Osteoblast (primary cell): ENCODE measurements at regions not wholly inside any gene's neighbourhood (a gene's known extent, or its start where the extent isn't known, plus 50 kb on each side); places are given as distances from the start of the nearest gene placed in this dataset.
"Not testable (repeated sequence)": the region's sequence is repeated elsewhere in the genome, so short reads cannot be mapped to it uniquely, and the experiment has no call there.

Experiments
- DNase-seq: peaks from one replicate; pipeline ENCODE4 v3.0.0; 2011; ENCODE audit warnings: low spot score, mixed read lengths; ENCODE audit not compliant: insufficient read length; ENCODE audit errors: missing footprints
- H2AFZ ChIP-seq: 2 replicates; pipeline ENCODE4 v1.6.0; 2011; ENCODE audit warnings: mild to moderate bottlenecking, low read length
- H3K27ac ChIP-seq: 2 replicates; pipeline ENCODE4 v1.5.1; 2011; ENCODE audit warnings: mild to moderate bottlenecking, low read depth, low read length, moderate library complexity
- H3K27me3 ChIP-seq: 2 replicates; pipeline ENCODE4 v1.6.0; 2012; ENCODE audit warnings: mild to moderate bottlenecking, control low read depth, inconsistent platforms, low read length, moderate library complexity; ENCODE audit not compliant: insufficient read depth
- H3K36me3 ChIP-seq: 2 replicates; pipeline ENCODE4 v1.5.1; 2011; ENCODE audit warnings: mild to moderate bottlenecking, low read length, control low read depth, moderate library complexity; ENCODE audit not compliant: insufficient read depth
- H3K4me1 ChIP-seq: 2 replicates; pipeline ENCODE4 v1.5.1; 2011; ENCODE audit warnings: mild to moderate bottlenecking, low read length, control low read depth, moderate library complexity; ENCODE audit not compliant: insufficient read depth
- H3K4me2 ChIP-seq: 2 replicates; pipeline ENCODE4 v1.6.0; 2011; ENCODE audit warnings: mild to moderate bottlenecking, low read length; ENCODE audit not compliant: insufficient read depth
- H3K4me3 ChIP-seq: fragments of 200-600 bp; sonication (generic); 3 replicates; pipeline ENCODE4 v1.5.1; 2012; ENCODE audit warnings: mild to moderate bottlenecking, low read length, inconsistent platforms; ENCODE audit not compliant: insufficient read depth
- H3K79me2 ChIP-seq: 2 replicates; pipeline ENCODE4 v1.6.0; 2012; ENCODE audit warnings: mild to moderate bottlenecking, low read length, control low read depth, inconsistent platforms; ENCODE audit not compliant: insufficient read depth
- H3K9me3 ChIP-seq: 2 replicates; pipeline ENCODE4 v1.5.1; 2011; ENCODE audit warnings: low read depth, low read length, control low read depth
- H4K20me1 ChIP-seq: 2 replicates; pipeline ENCODE4 v1.6.0; 2012; ENCODE audit warnings: mild to moderate bottlenecking, low read length, control low read depth; ENCODE audit not compliant: insufficient read depth
- CTCF ChIP-seq: IDR thresholded peaks from 2 replicates; pipeline ENCODE4 v1.5.1; 2011; ENCODE audit warnings: mild to moderate bottlenecking, low read depth, low read length, moderate library complexity; ENCODE audit errors: extremely low read depth

- TF ChIP-seq CTCF: no peak
- Histone ChIP-seq H4K20me1 (no peaks in the 10 kb centered on the region), H3K9me3 (no peaks in the 10 kb centered on the region), H3K4me3 (no peak overlapping the region), H3K4me2 (no peak overlapping the region), H3K79me2 (no peaks in the 10 kb centered on the region), H3K4me1 (no peaks in the 10 kb centered on the region), H2AFZ (no peak overlapping the region), H3K36me3 (no peaks in the 10 kb centered on the region), H3K27me3 (no peaks in the 10 kb centered on the region), H3K27ac (no peak overlapping the region)
- no peak for DNase-seq
Observed at GRCh38 chr2:180599804-180600203, 380.6 kb upstream of the UBE2E3 start.

- H3K4me2 ChIP-seq: no peak overlapping the region
- no peak for DNase-seq
- no peaks in the 10 kb centered on the region for H3K36me3 ChIP-seq
- H3K79me2 ChIP-seq: no peaks in the 10 kb centered on the region
- H4K20me1 ChIP-seq: no peaks in the 10 kb centered on the region
- no peak for TF ChIP-seq CTCF
- no peak overlapping the region for H3K27ac ChIP-seq
- no peak overlapping the region for H2AFZ ChIP-seq
- no peaks in the 10 kb centered on the region for H3K9me3 ChIP-seq
- no peak overlapping the region for H3K4me3 ChIP-seq
- H3K4me1 ChIP-seq: no peaks in the 10 kb centered on the region
- H3K27me3 ChIP-seq: no peaks in the 10 kb centered on the region
Observed at GRCh38 chr2:180597179-180597578, 383.2 kb upstream of the UBE2E3 start.

GRCh38 chr2:180596453-180596852 lies 384.0 kb upstream of the UBE2E3 start:
- no peak for TF ChIP-seq CTCF
- Histone ChIP-seq H3K4me2 (no peak overlapping the region), H4K20me1 (no peaks in the 10 kb centered on the region), H3K27ac (no peak overlapping the region), H3K79me2 (no peaks in the 10 kb centered on the region), H3K9me3 (no peaks in the 10 kb centered on the region), H2AFZ (no peak overlapping the region), H3K4me3 (no peak overlapping the region), H3K27me3 (no peaks in the 10 kb centered on the region), H3K36me3 (no peaks in the 10 kb centered on the region), H3K4me1 (no peaks in the 10 kb centered on the region)
- DNase-seq: no peak

DNA sequence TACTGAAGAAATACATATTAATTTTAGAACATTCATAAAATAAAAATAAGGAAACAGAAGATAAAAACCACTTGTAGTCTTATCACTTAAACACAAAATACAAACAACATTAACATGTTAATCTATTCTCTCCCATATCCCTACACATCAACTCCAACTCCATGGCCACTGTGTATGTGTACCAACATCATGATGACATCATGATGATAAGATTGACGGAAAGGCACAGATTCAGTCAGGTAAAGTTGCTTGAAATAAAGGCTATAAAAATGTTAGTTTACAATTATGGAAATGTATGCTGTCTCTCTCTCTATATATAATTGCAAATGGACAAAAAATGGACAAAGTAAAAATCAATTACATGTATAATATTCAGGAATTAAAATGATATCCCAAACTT lies 388.5 kb upstream of the UBE2E3 start:
- no peaks in the 10 kb centered on the region for H3K79me2 ChIP-seq
- no peaks in the 10 kb centered on the region for H3K27me3 ChIP-seq
- no peak overlapping the region for H3K4me3 ChIP-seq
- no peaks in the 10 kb centered on the region for H3K4me1 ChIP-seq
- no peak for DNase-seq
- H3K36me3 ChIP-seq: no peaks in the 10 kb centered on the region
- no peaks in the 10 kb centered on the region for H4K20me1 ChIP-seq
- H3K4me2 ChIP-seq: no peak overlapping the region
- no peaks in the 10 kb centered on the region for H3K9me3 ChIP-seq
- no peak overlapping the region for H2AFZ ChIP-seq
- H3K27ac ChIP-seq: no peak overlapping the region
- no peak for TF ChIP-seq CTCF

DNA sequence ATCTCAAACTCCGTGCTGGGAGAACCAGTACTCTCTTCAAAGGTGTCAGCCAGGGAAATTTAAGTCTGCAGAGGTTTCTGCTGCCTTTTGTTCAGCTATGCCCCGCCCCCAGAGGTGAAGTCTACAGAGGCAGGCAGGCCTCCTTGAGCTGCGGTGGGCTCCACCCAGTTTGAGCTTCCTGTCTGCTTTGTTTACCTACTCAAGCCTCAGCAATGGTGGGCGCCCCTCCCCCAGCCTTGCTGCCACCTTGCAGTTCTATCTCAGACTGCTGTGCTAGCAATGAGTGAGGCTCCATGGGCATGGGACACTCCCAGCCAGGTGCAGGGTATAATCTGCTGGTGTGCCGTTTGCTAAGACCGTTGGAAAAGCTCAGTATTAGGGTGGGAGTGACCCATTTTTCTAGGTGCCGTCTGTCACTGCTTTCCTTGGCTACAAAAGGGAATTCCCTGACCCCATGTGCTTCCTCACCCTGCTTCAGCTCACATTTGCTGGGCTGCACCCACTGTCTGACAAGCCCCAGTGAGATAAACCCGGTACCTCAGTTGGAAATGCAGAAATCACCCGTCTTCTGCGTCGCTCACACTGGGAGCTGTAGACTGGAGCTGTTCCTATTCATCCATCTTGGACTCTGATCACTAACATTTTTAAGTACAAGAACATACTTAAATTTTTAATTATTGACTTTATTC lies 389.2 kb upstream of the UBE2E3 start:
- not testable (repeated sequence) for H4K20me1 ChIP-seq, H3K36me3 ChIP-seq, H3K4me1 ChIP-seq, H3K9me3 ChIP-seq, H3K79me2 ChIP-seq, H3K27ac ChIP-seq, H3K27me3 ChIP-seq, DNase-seq, H3K4me2 ChIP-seq, H2AFZ ChIP-seq, H3K4me3 ChIP-seq
